HG03103 (cell line): ENCODE measurements at regions not wholly inside any gene's neighbourhood (a gene's known extent, or its start where the extent isn't known, plus 50 kb on each side); places are given as distances from the start of the nearest gene placed in this dataset.
A peak's percentile ranks its signal among the peaks of the same experiment; 100 is the strongest.
"Not testable (repeated sequence)": the region's sequence is repeated elsewhere in the genome, so short reads cannot be mapped to it uniquely, and the experiment has no call there.

Experiments used
- ATAC-seq: cut with Tn5 transposase; IDR thresholded peaks from one replicate; pipeline ENCODE4 v1.9.1; 2021; ENCODE audit warnings: low read depth; ENCODE audit not compliant: unreplicated experiment

- ATAC-seq: no peak
These were observed 195.7 kb upstream of the IGFBP7 start for GRCh38 chr4:57305836-57306235.

- ATAC-seq: no peak
These were observed 193.0 kb upstream of the IGFBP7 start for GRCh38 chr4:57303012-57303751.

GRCh38 chr4:57300300-57300699 lies 190.1 kb upstream of the IGFBP7 start:
- ATAC-seq: not testable (repeated sequence)

GRCh38 chr4:57291911-57292310 lies 181.7 kb upstream of the IGFBP7 start:
- ATAC-seq: no peak

GRCh38 chr4:57287687-57288604 lies 177.8 kb upstream of the IGFBP7 start:
- ATAC-seq: no peak

- no peak for ATAC-seq
These were observed 172.7 kb upstream of the IGFBP7 start for GRCh38 chr4:57282933-57283310.

- ATAC-seq: no peak
These were observed 170.3 kb upstream of the IGFBP7 start for GRCh38 chr4:57280481-57280880.

- no peak for ATAC-seq
These were observed 168.6 kb upstream of the IGFBP7 start for GRCh38 chr4:57278780-57279179.

GRCh38 chr4:57274082-57274481 lies 163.9 kb upstream of the IGFBP7 start:
- ATAC-seq: no peak

- ATAC-seq: no peak
These were observed 160.2 kb upstream of the IGFBP7 start for GRCh38 chr4:57270346-57270745.

- ATAC-seq: no peak
These were observed 155.8 kb upstream of the IGFBP7 start for GRCh38 chr4:57265831-57266582.

- no peak for ATAC-seq
These were observed 144.6 kb upstream of the IGFBP7 start for GRCh38 chr4:57254754-57255153.

GRCh38 chr4:57249083-57249482 lies 138.9 kb upstream of the IGFBP7 start:
- ATAC-seq: no peak

GRCh38 chr4:57243076-57243475 lies 132.9 kb upstream of the IGFBP7 start:
- ATAC-seq: no peak

- no peak for ATAC-seq
These were observed 124.1 kb upstream of the IGFBP7 start for GRCh38 chr4:57234252-57234775.

GRCh38 chr4:57233386-57233785 lies 123.2 kb upstream of the IGFBP7 start:
- ATAC-seq: no peak

- no peak for ATAC-seq
These were observed 121.6 kb upstream of the IGFBP7 start for GRCh38 chr4:57231781-57232180.

- peak; percentile 60 for ATAC-seq
These were observed 110.5 kb upstream of the IGFBP7 start for GRCh38 chr4:57220734-57221133.

GRCh38 chr4:57220172-57220571 lies 110.0 kb upstream of the IGFBP7 start:
- no peak for ATAC-seq

- ATAC-seq: no peak
These were observed 109.2 kb upstream of the IGFBP7 start for GRCh38 chr4:57219431-57219830.
